ENCODE measurements at regions not wholly inside any gene's neighbourhood (a gene's known extent, or its start where the extent isn't known, plus 50 kb on each side); places are given as distances from the start of the nearest gene placed in this dataset.

- Histone ChIP-seq H3K14ac (ENCODE audit: insufficient read length) (no peak overlapping the region), H3K9me3 (ENCODE audit: insufficient read depth in 2 of 2, low read depth in 1 of 2, low read length in 1 of 2) (no peaks in the 10 kb centered on the region), H2BK120ac (replicated peaks; ENCODE audit: low read depth, low read length) (no peak overlapping the region), H3K9ac (replicated peaks in 1 of 4; ENCODE audit: extremely low read depth in 1 of 4, low read depth in 3 of 4, low read length in 3 of 4) (no peak overlapping the region), H3K27me3 (replicated peaks in 1 of 4; ENCODE audit: control insufficient read depth in 3 of 4, extremely low read depth in 1 of 4, insufficient read depth in 3 of 4, low read length in 3 of 4) (no peaks in the 10 kb centered on the region), H2BK15ac (ENCODE audit: low read length) (no peak overlapping the region), H2AFZ (ENCODE audit: low read length) (no peak overlapping the region), H3K27ac (ENCODE audit: low read depth, low read length) (no peak overlapping the region), H3K18ac (ENCODE audit: extremely low read depth, low read length) (no peak overlapping the region), H4K91ac (replicated peaks; ENCODE audit: insufficient read length, low read length) (no peak overlapping the region), H3K4me1 (replicated peaks in 1 of 4; ENCODE audit: control insufficient read depth in 3 of 4, insufficient read depth in 4 of 4, low read length in 3 of 4) (no peaks in the 10 kb centered on the region), H3K4me2 (ENCODE audit: insufficient read depth in 1 of 2, low read depth in 2 of 2, low read length in 2 of 2) (no peak overlapping the region), H4K8ac (ENCODE audit: extremely low read depth, insufficient read depth, low read length) (no peak overlapping the region), H2BK5ac (ENCODE audit: low read depth, low read length) (no peak overlapping the region), H3K56ac (replicated peaks; ENCODE audit: insufficient read length, low read depth, low read length) (no peak overlapping the region), H2BK12ac (ENCODE audit: low read depth, low read length) (no peak overlapping the region), H3K4me3 (ENCODE audit: extremely low read depth in 1 of 4, insufficient read depth in 2 of 4, low read depth in 3 of 4, low read length in 4 of 4) (no peak overlapping the region), H4K5ac (ENCODE audit: insufficient read length, low read depth, low read length) (no peak overlapping the region), H3K36me3 (ENCODE audit: control insufficient read depth in 2 of 4, insufficient read depth in 4 of 4, low read length in 3 of 4) (no peaks in the 10 kb centered on the region), H3K23ac (ENCODE audit: insufficient read length) (no peak overlapping the region), H3K79me1 (ENCODE audit: low read depth, low read length) (no peaks in the 10 kb centered on the region), H3K4ac (replicated peaks; ENCODE audit: insufficient read length, low read depth, low read length) (no peak overlapping the region), H3K79me2 (ENCODE audit: control insufficient read depth in 1 of 2, insufficient read depth in 2 of 2, low read length in 2 of 2) (no peaks in the 10 kb centered on the region), H4K20me1 (replicated peaks in 1 of 2; ENCODE audit: control insufficient read depth in 1 of 2, insufficient read depth in 2 of 2, low read length in 2 of 2) (no peaks in the 10 kb centered on the region), H2AK5ac (ENCODE audit: low read depth, low read length) (no peak overlapping the region), H3K23me2 (ENCODE audit: low read depth, low read length) (no peaks in the 10 kb centered on the region), H2BK20ac (ENCODE audit: low read length) (no peak overlapping the region)
- CTCF ChIA-PET (ENCODE audit: partially characterized antibody) = interaction anchor here (1.3 kb wide), 1 partner anchor 229 kb away, joined by 4 read pairs; no protein-coding TSS in a partner anchor
- POLR2A ChIA-PET (ENCODE audit: partially characterized antibody) = no interaction called here
- DNase-seq (ENCODE audit: low read depth in 1 of 2, low spot score in 2 of 2) (no peak), FAIRE-seq (no peak)
- TF ChIP-seq CHD7 (IDR thresholded peaks at IDR 0.05; ENCODE audit: insufficient replicate concordance, low read length) (no peak), SP4 (IDR thresholded peaks at IDR 0.05; ENCODE audit: low read length) (no peak)
These were observed 73.5 kb upstream of the LHCGR start for GRCh38 chr2:48829036-48829435.
